ENCODE measurements at regions not wholly inside any gene's neighbourhood (a gene's known extent, or its start where the extent isn't known, plus 50 kb on each side); places are given as distances from the start of the nearest gene placed in this dataset.

DNA sequence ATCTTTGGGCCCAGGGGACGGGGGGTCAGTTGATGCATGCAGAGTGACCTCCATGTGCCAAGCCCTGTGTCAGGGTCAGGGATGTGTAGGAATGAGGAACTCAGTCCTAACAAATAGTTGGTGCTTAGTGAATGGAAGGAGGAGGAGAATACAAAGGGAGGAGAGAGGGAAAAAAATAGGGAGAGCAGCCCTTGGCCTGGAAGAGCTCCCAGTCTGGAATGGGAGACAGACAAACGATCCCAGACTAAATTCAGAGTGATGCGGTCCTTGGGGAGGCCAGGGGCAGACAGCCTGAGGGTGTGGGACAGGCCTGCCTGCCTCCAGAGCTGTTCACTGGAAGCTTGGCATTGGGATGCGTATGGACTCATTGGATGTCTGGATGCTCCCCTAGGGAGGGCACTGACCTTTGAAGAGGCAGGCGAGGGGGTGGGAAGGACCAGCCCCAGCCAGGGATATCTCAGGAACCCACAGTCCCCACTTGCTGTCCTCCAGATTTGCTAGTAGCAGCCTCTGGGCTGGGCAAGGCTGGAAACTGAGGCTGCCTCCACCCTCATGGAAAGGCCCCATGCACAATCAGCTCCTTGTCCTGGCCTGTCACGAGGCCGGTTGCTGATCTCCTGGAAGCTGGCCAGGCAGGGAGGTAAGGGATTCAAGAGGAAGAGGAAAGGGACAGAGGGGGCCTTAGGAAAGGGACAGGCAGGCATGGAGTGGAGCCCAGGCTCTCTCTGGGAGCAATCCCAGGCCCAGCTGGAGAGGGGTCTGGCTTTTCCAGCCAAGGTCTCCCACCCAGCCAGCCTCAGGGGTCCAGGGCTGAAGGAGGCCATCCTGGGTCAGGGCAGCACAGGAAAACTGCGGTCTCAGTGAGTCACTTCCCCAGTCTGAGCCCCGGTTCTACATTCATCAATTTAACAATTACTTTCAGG, 69.0 kb upstream of the GGTA1 start:
- CTCF ChIA-PET: interaction anchor here (0.6 to 3.7 kb wide), 9 partner anchors 11 to 406 kb away, joined by 3 to 14 read pairs (median 6); no protein-coding TSS in a partner anchor
- TF ChIP-seq, protein P1, sequence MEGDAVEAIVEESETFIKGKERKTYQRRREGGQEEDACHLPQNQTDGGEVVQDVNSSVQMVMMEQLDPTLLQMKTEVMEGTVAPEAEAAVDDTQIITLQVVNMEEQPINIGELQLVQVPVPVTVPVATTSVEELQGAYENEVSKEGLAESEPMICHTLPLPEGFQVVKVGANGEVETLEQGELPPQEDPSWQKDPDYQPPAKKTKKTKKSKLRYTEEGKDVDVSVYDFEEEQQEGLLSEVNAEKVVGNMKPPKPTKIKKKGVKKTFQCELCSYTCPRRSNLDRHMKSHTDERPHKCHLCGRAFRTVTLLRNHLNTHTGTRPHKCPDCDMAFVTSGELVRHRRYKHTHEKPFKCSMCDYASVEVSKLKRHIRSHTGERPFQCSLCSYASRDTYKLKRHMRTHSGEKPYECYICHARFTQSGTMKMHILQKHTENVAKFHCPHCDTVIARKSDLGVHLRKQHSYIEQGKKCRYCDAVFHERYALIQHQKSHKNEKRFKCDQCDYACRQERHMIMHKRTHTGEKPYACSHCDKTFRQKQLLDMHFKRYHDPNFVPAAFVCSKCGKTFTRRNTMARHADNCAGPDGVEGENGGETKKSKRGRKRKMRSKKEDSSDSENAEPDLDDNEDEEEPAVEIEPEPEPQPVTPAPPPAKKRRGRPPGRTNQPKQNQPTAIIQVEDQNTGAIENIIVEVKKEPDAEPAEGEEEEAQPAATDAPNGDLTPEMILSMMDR (conservative IDR thresholded peaks at IDR 0.05; ENCODE audit: low read depth): no peak
- peak; percentile 55 for DNase-seq (ENCODE audit: low spot score)
- peak overlapping the region; percentile 53 for H3K27ac ChIP-seq
- POLR2A ChIA-PET (ENCODE audit: low non-redundant PET): interaction anchor here (0.8 kb wide), 1 partner anchor 13 kb away, joined by 3 read pairs; no protein-coding TSS in a partner anchor

DNA sequence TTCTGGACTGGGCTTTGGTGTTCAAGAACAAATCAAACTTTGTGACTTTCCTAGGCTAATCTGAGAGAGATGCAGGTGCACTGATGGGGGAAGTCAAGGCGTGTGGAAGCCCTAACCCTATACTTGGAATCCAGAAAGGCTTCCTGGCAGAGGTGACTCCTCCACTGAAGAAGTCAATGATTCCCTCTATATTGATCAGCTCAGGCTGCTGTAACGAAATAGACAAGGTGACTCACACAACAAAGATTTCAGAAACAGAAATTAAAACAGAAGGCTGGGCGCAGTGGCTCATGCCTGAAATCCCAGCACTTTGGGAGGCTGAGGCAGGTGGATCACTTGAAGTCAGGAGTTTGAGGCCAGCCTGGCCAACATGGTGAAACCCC, 69.6 kb upstream of the GGTA1 start:
- no peak for DNase-seq (ENCODE audit: low spot score)
- ChIA-PET POLR2A (ENCODE audit: low non-redundant PET) (interaction anchor here (0.8 kb wide), 1 partner anchor 14 kb away, joined by 3 read pairs; no protein-coding TSS in a partner anchor), CTCF (interaction anchor here (0.6 to 3.7 kb wide), 5 partner anchors 11 to 405 kb away, joined by 3 to 14 read pairs (median 4); no protein-coding TSS in a partner anchor)
- peak overlapping the region; percentile 53 for H3K27ac ChIP-seq
- TF ChIP-seq, protein P1 (conservative IDR thresholded peaks at IDR 0.05; ENCODE audit: low read depth): no peak

GRCh38 chr9:121572581-121572980, 72.9 kb upstream of the GGTA1 start:
- ChIA-PET POLR2A (ENCODE audit: low non-redundant PET) (no interaction called here), CTCF (interaction anchor here (0.6 to 1.7 kb wide), 3 partner anchors 16 to 649 kb away, joined by 3 to 13 read pairs (median 5); no protein-coding TSS in a partner anchor)
- no peak overlapping the region for H3K27ac ChIP-seq
- TF ChIP-seq, protein P1 (conservative IDR thresholded peaks at IDR 0.05; ENCODE audit: low read depth): no peak
- no peak for DNase-seq (ENCODE audit: low spot score)

DNA sequence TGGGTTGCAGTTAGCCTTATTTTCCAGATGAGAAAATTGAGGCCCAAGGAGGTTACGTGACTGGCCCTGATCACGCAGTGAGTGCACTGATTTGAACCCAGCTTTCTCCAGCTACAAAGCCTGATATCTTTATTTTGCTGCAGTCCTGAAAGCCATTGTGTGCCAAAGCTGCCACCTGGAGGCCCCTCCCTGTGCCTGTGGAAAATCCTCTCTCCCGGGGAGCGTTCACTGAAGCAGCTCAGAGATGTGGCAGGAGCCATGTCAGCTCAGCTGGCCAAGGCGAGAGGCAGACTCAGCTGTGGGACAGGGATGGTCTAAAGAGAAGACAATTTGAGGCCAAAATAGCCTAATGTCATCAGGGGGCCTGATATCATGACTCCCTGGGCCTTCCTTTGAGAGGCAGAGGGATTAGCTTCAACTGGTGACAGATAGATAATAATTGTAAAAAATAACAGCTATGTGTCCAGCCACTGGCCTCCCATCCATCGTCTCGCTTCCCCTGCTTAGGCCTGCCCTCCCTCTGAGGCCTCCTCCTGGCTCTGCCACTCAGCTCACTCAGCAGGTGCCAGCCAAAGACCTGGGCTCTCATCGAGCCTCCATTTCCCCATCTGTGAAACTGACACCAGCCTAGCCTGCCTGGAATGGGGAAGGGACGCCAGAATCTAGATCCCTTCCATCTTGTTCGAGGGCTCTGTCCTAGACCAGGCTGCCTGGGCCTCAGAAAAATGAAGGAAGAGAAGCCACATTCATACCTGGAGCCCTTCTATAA, 74.3 kb upstream of the GGTA1 start:
- DNase-seq (ENCODE audit: low spot score): no peak
- CTCF ChIA-PET: interaction anchor here (0.7 to 2.4 kb wide), 5 partner anchors 16 to 30 kb away, joined by 3 to 26 read pairs (median 4); no protein-coding TSS in a partner anchor
- POLR2A ChIA-PET (ENCODE audit: low non-redundant PET): interaction anchor here (0.7 kb wide), 1 partner anchor 12 kb away, joined by 3 read pairs; no protein-coding TSS in a partner anchor
- TF ChIP-seq, protein P1 (conservative IDR thresholded peaks at IDR 0.05; ENCODE audit: low read depth): no peak
- H3K27ac ChIP-seq: no peak overlapping the region

GRCh38 chr9:121574774-121575519, 75.3 kb upstream of the GGTA1 start:
- no peak for DNase-seq (ENCODE audit: low spot score)
- TF ChIP-seq, protein P1 (conservative IDR thresholded peaks at IDR 0.05; ENCODE audit: low read depth): no peak
- ChIA-PET POLR2A (ENCODE audit: low non-redundant PET) (interaction anchor here (0.7 kb wide), 1 partner anchor 35 kb away, joined by 3 read pairs; no protein-coding TSS in a partner anchor), CTCF (interaction anchor here (0.6 to 2.4 kb wide), 3 partner anchors 13 to 29 kb away, joined by 4 to 26 read pairs (median 4); no protein-coding TSS in a partner anchor)
- no peak overlapping the region for H3K27ac ChIP-seq

All from RWPE1 (cell line).